GM18870 (cell line): ENCODE measurements at regions not wholly inside any gene's neighbourhood (a gene's known extent, or its start where the extent isn't known, plus 50 kb on each side); places are given as distances from the start of the nearest gene placed in this dataset.
"Not testable (repeated sequence)": the region's sequence is repeated elsewhere in the genome, so short reads cannot be mapped to it uniquely, and the experiment has no call there.

Experiments
- ATAC-seq: cut with Tn5 transposase; IDR thresholded peaks from one replicate; pipeline ENCODE4 v1.9.1; 2021; ENCODE audit warnings: moderate library complexity; ENCODE audit not compliant: unreplicated experiment

DNA sequence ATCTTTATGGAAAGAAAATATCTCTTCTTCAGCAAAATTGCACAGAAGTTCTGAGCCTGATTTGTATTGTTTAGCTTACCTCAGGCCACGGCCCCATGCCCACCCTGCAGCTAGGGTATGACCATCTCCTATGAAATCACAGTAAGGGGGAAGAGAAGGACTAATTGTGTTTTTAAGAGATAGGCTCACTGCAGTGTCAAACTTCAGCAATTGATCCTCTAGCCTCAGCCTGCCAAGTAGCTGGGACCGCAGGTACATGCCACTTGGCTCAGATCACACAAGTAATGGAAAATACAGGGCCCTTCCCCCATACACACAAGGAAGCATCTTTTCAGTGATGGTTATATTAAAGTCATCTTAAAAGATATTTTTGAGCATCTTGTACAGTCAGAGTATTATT, 60.0 kb downstream of the DMAC1 start:
- ATAC-seq, result no peak

DNA sequence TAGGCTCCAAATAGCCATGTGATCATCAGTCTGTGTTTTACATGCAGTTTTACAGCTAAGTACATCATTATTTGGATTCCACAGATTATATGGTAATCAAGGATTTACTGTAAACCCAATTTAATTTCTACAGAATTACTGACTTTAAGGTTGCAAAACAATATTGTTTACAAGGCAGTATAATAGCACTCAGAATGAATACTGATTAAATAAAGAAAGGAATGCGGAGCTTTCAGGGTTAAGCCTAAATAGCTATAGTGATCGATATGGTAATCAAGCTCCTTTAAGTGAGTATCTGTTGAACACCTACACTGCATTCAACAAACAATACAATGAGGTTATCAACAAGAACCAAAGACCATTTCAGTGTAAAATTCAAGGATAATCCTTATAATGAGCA, 64.3 kb downstream of the DMAC1 start:
- no peak for ATAC-seq

DNA sequence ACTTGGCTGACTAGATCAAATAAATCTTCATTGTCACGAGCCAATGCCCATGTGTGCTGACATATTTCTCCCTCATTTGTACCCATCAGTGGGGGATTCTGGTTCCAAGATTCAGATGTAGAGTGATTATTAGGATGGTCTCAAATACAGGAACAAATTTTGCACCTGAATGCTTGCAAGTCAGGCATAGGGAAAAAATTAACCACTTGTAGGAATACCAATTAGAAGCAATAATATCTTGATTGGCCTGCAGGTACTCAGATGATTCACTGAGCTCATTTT, 69.5 kb downstream of the DMAC1 start:
- ATAC-seq, result no peak

DNA sequence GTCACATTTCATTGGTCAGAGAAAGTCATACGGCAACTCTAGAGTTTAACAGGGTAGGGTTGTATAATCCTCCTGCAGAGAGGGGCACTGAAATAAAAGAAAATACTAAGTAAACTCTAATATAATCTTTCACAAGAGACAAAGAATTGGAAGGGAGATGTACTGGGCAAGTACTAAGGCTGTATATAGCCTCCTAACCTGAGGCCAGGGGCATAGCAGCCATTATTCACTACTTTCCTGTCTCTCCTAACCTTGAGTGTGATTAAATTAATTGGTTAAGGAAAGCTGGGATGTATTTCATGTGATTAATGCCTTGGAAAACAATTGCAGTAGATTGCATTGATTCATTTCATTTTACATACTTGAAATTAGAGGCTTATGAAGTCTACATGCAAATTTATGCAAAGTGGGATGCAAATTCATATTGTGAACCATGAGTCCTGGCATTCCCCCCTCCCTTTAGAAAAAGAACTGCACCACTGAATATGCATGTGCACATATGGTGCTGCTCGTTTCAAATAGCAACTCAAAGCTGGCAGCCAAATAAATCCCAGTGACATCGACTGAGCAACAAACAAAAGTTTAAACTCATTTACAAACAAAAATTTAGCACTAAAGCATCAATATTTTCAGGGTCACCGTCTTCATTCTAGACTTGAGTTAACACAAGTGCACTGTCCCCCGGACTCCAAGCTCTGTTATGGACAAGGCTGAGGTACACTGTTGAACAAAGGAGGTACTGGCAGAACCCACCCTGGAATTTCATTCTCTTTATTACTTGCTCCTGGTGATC, 70.0 kb downstream of the DMAC1 start:
- no peak for ATAC-seq

DNA sequence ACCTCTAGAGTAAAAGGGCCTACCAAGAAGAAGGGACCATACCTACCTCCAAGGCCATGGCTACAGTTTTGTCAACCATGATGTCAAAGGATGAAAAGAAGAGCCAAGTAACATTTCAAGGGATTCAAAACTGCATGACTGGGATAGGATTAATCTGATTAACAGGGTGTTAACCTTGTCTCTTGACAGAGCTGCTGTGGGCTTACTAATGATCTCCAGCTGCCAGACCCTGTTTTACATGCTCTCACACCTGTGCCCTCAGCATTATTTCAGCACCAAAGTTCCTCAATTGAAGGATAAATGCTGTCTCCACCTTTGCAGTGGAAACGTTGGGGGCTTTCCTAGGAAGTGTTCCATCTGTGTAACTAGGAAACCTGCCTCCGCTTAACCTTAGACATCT, 78.3 kb downstream of the DMAC1 start:
- ATAC-seq, result no peak

DNA sequence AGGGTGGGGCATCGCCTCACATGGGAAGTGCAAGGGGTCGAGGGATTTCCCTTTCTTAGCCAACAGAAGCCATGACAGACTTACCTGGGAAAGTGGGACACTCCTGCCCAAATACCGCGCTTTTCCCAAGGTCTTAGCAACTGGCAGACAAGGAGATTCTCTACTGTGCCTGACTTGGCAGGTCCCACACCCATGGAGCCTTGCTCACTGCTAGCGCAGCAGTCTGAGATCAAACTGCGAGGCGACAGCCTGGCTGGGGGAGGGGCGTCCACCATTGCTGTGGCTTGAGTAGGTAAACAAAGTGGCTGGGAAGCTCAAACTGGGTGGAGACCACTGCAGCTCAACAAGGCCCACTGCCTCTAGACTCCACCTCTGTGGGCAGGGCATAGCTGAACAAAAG, 86.5 kb downstream of the DMAC1 start:
- ATAC-seq, result not testable (repeated sequence)

DNA sequence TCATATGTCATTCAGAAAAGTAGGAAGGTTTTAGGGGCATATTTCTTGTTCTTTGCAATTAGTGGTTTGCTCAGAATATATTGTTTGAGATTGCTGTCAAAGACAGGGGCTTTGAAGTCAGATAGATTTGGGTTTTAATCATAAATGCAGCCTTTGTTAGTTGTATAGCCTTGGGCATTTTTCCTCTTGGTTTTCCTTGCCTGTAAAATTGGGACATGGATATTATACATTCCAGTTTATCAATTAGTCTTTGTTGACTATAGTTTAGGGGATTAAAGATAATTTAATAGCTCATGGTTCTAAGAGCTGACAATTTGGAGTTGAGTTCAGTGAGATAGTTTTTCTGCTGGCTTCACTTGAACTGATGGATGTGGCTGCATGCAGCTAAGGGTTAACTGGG, 88.9 kb downstream of the DMAC1 start:
- no peak for ATAC-seq

DNA sequence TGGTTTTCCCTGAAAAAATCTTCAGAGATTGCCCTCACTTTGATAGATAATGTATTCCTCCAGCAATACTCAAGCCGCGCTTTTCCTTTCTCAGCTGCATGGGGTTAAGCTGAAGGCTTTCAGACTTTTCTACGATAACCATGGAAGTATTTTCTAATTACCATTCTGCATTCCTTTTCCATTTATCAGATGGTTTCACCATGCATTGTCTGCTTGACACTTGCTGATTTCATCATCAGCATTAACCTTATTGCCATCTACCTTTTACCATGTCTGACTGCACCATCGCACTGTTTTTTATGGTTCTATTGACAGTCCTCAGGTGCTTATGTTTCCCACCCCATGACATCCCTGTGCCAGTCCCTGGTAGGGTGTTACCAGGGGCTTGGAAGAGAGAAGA, 91.6 kb downstream of the DMAC1 start:
- ATAC-seq, result no peak

DNA sequence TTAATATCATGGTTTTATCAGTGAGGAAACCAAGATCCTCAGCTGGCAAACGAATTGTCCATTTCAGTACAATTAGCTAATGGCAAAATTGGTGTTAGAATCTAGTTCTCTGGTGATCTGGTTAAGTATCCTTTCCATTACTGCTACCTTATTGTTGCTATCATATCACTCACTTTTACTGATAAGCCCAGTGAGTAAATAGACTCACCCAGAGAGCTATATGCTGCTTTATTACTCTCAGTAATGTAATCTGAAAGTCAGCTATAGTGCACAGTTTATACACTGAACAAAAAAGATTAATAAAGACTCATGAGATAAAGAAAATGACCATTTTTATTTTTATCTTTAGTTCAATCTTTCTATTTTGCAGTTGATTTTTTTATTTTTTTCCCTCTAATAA, 95.0 kb downstream of the DMAC1 start:
- ATAC-seq, result no peak

DNA sequence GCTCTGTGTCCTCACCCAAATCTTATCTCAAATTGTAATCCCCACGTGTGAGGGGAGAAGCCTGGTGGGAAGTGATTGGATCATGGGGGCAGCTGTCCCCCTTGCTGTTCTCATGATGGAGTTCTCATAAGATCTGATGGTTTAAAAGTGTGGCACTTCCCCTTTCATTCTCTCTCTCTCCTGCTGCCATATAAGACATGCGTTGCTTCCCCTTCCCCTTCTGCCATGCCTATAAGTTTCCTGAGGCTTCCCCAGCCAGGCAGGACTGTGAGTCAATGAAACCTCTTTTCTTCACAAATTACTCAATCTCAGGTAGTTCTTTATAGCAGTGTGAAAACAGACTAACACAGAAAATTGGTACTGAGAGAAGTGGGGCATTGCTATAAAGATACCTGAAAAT, 107.7 kb downstream of the DMAC1 start:
- no peak for ATAC-seq

DNA sequence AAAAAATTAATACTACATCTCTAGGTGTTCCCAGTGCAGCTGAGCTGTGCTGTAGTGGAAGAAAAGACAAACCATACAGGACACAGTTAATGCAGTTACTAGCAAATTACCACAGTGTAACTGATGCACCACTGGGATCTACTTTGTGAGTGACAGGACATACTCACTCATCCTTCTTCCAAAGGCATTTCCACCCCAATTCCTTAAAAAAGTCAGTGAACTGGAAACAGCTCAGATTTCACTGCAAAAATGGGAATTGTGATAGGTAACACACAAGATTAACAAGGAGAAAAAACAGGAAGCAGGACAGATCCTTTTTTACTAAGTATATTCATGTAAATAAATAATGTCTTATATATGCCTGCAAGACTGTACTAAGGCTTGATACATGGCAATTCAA, 109.6 kb downstream of the DMAC1 start:
- no peak for ATAC-seq

DNA sequence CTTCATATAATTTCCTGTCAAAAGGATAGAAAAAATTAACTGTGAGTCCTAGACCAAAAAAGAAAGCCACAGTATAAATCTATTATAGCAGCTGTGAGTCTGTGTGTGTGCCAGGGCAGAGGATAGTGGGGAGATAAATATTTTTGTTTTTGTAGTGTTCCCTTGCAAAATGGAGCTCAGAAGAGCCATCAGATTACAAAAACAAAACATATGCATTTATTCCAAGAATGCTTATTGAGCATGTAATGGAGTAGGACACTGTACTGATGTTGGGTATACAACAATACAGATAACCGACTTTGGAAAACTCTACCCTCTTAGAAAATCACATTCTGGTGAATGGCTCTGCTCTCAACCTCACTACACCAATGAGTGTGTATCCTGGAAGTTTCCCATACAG, 111.0 kb downstream of the DMAC1 start:
- no peak for ATAC-seq

DNA sequence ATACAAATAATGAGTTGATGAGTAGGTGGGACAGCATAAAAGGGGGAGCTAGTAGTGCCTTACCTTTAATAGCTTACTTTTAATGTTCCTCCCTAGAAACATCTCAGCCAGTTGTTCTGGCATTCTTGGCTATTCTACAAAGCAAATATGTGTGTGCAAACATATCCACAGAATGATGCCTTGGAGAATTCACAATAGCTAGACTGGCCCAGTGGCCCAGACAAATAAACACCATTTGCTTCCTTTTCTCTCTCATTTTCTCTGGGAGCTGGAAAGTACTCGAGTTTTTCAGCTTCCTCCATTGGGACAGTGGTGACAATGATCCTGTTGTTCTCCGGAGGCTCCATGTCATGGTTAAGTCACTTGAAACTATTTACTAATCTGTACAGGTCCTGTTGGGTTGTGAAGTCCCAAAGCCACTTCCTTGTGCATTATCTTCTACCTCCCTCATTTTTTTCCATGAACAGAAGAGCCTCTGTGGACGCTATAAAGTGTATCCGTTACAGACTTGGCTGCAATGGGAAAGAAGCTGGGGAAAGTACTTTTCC, 122.9 kb downstream of the DMAC1 start:
- ATAC-seq, result no peak

DNA sequence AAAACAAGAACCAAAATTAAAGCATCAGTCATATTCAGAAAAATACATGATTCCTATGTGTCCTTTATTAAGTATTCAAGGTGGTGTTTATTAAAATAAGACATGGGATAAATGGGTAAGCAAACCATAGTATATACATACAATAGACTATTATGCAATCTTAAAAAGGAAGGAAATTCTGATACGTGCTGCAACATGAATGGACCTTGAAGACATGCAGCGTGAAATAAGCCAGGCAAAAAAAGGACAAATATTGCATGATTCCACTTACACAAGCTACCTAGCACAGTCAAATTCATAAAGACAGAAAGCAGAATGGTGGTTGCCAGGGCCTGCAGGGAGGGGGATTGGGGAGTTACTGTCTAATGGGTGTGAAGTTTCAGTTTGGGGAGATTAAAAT, 127.7 kb downstream of the DMAC1 start:
- ATAC-seq, result no peak

DNA sequence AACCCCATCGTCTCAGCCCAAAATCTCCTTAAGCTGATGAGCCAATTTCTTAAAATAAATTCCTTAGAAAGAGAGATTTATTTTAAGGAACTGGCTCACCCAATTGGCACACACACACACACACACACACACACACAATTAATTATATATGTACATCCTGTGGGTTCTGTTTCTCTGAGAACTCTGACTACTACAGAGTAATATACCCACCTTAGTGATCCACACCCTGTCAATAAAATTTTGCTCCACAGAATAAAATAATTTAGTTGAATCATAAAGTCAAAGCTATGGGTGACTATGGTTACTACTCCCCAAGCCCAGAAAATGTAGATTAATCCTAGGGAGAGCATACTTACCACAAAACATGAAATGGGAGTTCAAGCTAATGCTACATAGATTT, 131.0 kb downstream of the DMAC1 start:
- no peak for ATAC-seq

DNA sequence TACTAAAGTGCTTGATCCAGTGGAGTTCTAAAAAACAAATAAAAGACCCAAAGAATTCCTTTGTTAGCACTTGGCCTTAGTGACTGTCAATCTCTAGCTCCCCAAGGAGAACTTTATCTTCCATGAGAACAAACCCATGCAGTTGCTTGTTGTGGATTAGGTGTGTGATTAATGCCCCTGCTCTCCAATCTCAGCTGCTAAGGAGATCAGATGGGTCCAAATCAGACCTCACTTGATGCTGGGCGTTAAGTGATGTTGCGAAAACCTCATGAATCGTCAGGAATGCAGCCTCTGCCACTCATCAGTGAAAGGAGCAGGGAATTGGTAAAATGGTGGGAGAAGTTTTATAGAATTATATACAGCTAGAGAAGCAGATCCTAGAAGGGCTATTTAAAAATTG, 133.7 kb downstream of the DMAC1 start:
- no peak for ATAC-seq

DNA sequence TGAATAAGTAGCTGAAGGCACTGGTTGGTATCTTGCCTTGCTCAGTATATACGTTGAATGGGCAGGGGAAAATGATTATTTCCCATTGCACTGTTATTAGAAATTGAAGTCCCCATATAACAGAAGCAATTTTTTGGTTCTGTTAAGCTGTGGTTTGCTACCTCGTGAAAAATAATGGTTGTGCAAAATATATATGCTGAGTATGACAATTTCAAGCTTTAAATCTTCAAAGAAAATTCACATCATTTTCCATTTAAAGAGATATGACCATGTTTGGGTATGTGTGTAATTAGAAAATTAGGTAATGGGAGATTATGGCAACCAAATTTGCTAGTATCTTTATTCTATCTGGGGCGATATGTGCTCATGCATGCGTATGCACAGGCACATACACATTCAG, 139.8 kb downstream of the DMAC1 start:
- no peak for ATAC-seq

DNA sequence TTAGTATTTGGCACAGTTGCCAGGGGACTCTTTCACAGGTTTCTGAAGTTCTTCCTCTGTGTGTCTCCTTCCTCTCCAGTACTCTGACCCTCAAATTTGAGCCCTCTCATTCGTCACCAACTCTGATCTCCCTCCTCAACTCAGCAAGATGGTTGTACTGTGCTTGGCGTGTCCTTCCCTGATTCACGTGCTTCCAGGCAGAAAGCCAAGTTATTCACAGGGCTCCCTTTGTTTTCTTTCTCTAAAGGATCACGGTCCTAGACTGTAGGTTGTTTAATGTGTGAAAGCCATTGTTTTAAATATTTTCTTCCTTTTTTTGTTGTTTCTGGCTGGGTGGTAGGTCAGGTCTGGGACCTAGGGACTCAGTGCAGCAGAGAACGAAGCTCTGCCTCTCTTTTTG, 142.9 kb downstream of the DMAC1 start:
- ATAC-seq, result no peak

DNA sequence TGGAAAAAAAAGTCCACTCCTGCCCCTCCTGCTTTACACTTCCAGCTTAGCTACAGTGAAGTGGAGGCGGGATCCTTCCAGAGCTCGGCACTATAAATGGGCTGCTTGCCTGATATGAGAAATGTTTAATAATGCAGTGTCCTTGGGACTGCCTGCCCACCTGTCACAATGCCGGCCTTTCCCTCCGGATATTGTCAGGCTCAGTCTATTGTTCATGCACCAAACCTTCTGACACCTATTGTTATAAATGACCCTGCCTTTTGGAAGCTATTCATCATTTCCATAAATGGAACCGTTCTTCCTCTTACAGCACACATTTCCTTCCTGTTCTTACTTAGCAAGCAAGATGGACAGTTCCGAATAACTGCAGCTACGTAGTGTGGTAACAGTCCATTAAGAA, 146.3 kb downstream of the DMAC1 start:
- no peak for ATAC-seq

DNA sequence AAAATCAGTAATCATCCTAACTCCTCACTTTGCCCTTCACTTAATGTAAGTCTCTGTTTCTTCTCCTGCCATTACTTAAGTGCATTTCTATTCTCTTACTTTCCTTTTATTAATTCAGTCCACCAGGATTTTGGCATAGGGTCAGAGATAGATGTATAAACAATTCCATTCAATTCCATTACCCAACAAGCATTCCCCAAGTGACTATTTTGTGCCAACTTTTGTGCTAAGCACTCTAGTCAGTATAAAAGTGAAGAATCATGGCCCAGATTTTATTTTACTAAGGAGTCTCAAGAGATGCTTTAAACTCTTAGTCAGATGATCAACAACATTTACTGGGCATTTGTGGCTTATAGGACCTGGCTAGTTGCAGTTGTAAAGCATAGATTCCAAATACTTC, 159.3 kb downstream of the DMAC1 start:
- no peak for ATAC-seq

DNA sequence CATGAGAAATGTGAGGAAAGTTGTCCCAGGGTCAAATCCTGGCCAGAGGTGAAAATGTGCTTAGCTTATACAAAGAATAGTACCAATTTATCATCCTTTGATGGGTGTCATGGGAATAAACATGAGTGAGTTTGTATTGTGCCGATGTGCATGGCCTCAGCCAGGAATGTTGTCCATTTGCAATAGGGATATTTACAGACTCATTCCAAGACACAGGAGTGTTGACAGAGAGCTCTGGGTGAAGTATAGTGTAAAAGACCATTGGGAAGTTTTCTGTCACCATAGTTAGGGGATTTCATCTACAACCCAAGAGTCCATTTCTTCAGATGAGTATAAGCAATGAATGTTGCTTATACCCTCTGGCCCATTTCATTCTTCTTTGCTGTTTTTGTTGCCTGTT, 160.1 kb downstream of the DMAC1 start:
- ATAC-seq, result no peak

DNA sequence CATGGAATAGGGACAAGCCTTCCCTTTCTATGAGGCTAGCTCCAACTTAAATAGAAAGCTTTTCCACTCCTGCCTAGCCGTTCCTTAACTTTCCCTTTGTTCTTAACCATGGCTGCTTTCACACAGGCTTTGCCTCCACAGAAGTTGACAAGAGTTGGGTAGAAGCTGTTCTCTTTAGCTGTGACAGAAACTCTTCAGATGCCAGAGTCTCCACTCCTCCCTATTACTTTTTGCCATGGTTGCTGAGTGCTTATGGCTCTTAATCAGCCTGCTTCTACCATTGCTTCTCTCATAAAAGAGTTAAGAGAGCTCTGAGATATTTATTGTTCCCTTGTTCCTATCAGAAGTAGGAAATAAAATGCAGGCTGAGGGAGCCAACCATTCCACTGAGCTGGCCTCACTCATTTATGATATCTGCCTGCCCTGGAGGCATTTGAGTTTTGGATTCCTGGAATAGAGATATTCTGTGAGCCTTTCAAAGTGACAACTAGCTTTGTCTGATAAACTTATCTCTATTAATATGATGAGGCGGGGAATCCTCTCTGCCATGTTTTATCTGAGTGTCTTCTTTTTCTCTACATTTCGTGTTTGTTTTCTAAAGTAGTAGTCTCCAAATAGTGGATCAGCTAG, 162.6 kb downstream of the DMAC1 start:
- ATAC-seq, result no peak

DNA sequence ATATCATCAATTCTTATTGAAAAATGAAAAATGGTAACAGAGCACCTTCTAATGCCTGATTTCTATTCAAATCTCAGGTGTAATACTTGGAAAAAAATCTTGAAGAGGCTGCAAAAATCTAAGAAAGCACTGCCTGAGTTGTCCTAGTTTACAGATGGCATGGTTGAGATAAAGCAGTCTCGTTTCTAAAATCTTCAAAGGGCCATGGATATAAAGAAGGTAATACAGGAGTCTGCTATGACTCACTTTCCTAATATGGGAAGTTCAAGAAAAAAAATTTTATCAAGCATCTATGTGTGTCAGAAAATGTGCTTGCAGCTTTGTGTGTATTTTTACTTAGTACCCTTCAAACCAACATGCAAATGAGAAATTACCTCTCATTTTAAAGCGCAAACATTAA, 163.3 kb downstream of the DMAC1 start:
- no peak for ATAC-seq
